ENCODE measurements at regions not wholly inside any gene's neighbourhood (a gene's known extent, or its start where the extent isn't known, plus 50 kb on each side); places are given as distances from the start of the nearest gene placed in this dataset.

GRCh38 chr12:126191031-126191891, 1126.0 kb downstream of the AACS start:
- TF ChIP-seq GABPA (IDR thresholded peaks at IDR 0.05; ENCODE audit: low read depth) (no peak), CTCF (IDR thresholded peaks at IDR 0.05; ENCODE audit: insufficient read depth, low read length) (no peak), SPI1 (IDR thresholded peaks at IDR 0.05; ENCODE audit: borderline replicate concordance, low read depth) (no peak)

Measured in HL-60 (cell line).